Tongue (tissue), 1 donor: ENCODE measurements at regions not wholly inside any gene's neighbourhood (a gene's known extent, or its start where the extent isn't known, plus 50 kb on each side); places are given as distances from the start of the nearest gene placed in this dataset.

Source experiments
- DNase-seq: peaks from one replicate; pipeline ENCODE4 v3.0.0-alpha.2; 2015

GRCh38 chr7:46871516-46871915 is 710.4 kb downstream of the TNS3 start:
- no peak for DNase-seq

GRCh38 chr7:46864716-46865115 is 717.2 kb downstream of the TNS3 start:
- peak; percentile 15 for DNase-seq

- DNase-seq, result peak; percentile 68
Measured at GRCh38 chr7:46859963-46860475, 721.9 kb downstream of the TNS3 start.

GRCh38 chr7:46855851-46856250 is 726.1 kb downstream of the TNS3 start:
- no peak for DNase-seq

- no peak for DNase-seq
Measured at GRCh38 chr7:46854958-46855473, 726.9 kb downstream of the TNS3 start.

GRCh38 chr7:46853451-46853850 is 728.5 kb downstream of the TNS3 start:
- peak; percentile 20 for DNase-seq

- DNase-seq, result no peak
Measured at GRCh38 chr7:46852795-46853194, 729.1 kb downstream of the TNS3 start.

- DNase-seq, result no peak
Measured at GRCh38 chr7:46850563-46851330, 731.2 kb downstream of the TNS3 start.

- DNase-seq, result no peak
Measured at GRCh38 chr7:46848944-46849343, 733.0 kb downstream of the TNS3 start.

GRCh38 chr7:46848311-46848710 is 733.6 kb downstream of the TNS3 start:
- DNase-seq, result no peak

GRCh38 chr7:46847126-46847525 is 734.8 kb downstream of the TNS3 start:
- DNase-seq, result no peak

GRCh38 chr7:46844486-46844885 is 737.4 kb downstream of the TNS3 start:
- no peak for DNase-seq

GRCh38 chr7:46841248-46841647 is 740.7 kb downstream of the TNS3 start:
- DNase-seq, result no peak

GRCh38 chr7:46839651-46840050 is 742.3 kb downstream of the TNS3 start:
- no peak for DNase-seq

- no peak for DNase-seq
Measured at GRCh38 chr7:46838463-46838862, 743.4 kb downstream of the TNS3 start.

- no peak for DNase-seq
Measured at GRCh38 chr7:46835556-46835955, 746.4 kb downstream of the TNS3 start.

- no peak for DNase-seq
Measured at GRCh38 chr7:46834921-46835320, 747.0 kb downstream of the TNS3 start.

GRCh38 chr7:46833197-46833596 is 748.7 kb downstream of the TNS3 start:
- no peak for DNase-seq

- DNase-seq, result no peak
Measured at GRCh38 chr7:46832136-46832535, 749.8 kb downstream of the TNS3 start.

- no peak for DNase-seq
Measured at GRCh38 chr7:46819819-46820218, 762.1 kb downstream of the TNS3 start.

- no peak for DNase-seq
Measured at GRCh38 chr7:46814516-46815250, 767.2 kb downstream of the TNS3 start.

- DNase-seq, result peak; percentile 39
Measured at GRCh38 chr7:46812101-46812675, 769.7 kb downstream of the TNS3 start.

- DNase-seq, result peak; percentile 85
Measured at GRCh38 chr7:46811529-46811928, 770.4 kb downstream of the TNS3 start.
